IMR-90 (cell line): ENCODE measurements at regions not wholly inside any gene's neighbourhood (a gene's known extent, or its start where the extent isn't known, plus 50 kb on each side); places are given as distances from the start of the nearest gene placed in this dataset.

ENCODE experiments used
- BHLHE40 ChIP-seq: fragments of 150-350 bp; IDR thresholded peaks from 2 replicates; pipeline ENCODE4 v1.6.1; 2016; ENCODE audit warnings: mild to moderate bottlenecking, low read depth, low read length
- FOS ChIP-seq: fragments of 150-350 bp; IDR thresholded peaks from 2 replicates; pipeline ENCODE4 v1.6.1; 2016; ENCODE audit warnings: low read depth, low read length
- MAFK ChIP-seq: IDR thresholded peaks from 2 replicates; pipeline ENCODE4 v1.6.1; 2012; ENCODE audit warnings: low read depth, low read length, improper control_type of control experiment
- POLR2A ChIP-seq: IDR thresholded peaks from 2 replicates; pipeline ENCODE4 v1.6.1; 2012; ENCODE audit warnings: mild to moderate bottlenecking, low read depth, low read length
- RAD21 ChIP-seq: IDR thresholded peaks from 2 replicates; pipeline ENCODE4 v1.6.1; 2012; ENCODE audit warnings: low read length, improper control_type of control experiment
- RCOR1 ChIP-seq: IDR thresholded peaks from 2 replicates; pipeline ENCODE4 v1.6.1; 2012; ENCODE audit warnings: mild to moderate bottlenecking, low read length, improper control_type of control experiment; ENCODE audit not compliant: insufficient replicate concordance
- SMC3 ChIP-seq: fragments of 150-350 bp; IDR thresholded peaks from 2 replicates; pipeline ENCODE4 v1.6.1; 2016; ENCODE audit warnings: low read depth, mild to moderate bottlenecking, antibody characterized with exemption, low read length, moderate library complexity
- TF ChIP-seq, protein P1 (sequence below): conservative IDR thresholded peaks from 2 replicates; pipeline ENCODE4 v1.5.1; 2012; ENCODE audit warnings: mild to moderate bottlenecking, low read depth, low read length, improper control_type of control experiment
- TF ChIP-seq, protein P2 (sequence below): fragments of 150-350 bp; IDR thresholded peaks from 2 replicates; pipeline ENCODE4 v1.6.1; 2017; ENCODE audit warnings: mild to moderate bottlenecking, antibody characterized with exemption, low read length, low read depth
- TF ChIP-seq, protein P3 (sequence below): fragments of 150-350 bp; IDR thresholded peaks from 2 replicates; pipeline ENCODE4 v1.6.1; 2016; ENCODE audit warnings: low read depth, mild to moderate bottlenecking, low read length, moderate library complexity, borderline replicate concordance

DNA sequence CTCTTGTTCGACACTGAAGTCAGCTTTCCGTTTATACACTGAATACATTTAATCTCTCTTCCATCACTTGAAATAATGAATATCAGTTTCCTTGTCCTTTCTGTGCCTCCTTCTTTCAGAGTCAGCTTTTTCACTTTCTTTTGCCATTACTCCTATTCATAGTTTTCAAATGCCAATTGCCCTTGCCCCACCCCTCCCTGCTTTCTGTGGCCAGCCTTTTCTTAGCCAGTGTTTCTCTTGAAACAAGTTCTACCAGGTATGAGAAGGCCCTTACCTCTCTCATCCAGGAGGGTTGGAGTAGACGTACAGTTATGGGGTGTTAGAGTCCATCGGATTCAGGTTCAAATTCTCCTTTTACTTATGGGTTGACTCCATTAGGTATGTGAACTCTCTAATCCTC lies 574.7 kb upstream of the SEMA6A start:
- no peak for TF ChIP-seq MAFK
- TF ChIP-seq, protein P1, sequence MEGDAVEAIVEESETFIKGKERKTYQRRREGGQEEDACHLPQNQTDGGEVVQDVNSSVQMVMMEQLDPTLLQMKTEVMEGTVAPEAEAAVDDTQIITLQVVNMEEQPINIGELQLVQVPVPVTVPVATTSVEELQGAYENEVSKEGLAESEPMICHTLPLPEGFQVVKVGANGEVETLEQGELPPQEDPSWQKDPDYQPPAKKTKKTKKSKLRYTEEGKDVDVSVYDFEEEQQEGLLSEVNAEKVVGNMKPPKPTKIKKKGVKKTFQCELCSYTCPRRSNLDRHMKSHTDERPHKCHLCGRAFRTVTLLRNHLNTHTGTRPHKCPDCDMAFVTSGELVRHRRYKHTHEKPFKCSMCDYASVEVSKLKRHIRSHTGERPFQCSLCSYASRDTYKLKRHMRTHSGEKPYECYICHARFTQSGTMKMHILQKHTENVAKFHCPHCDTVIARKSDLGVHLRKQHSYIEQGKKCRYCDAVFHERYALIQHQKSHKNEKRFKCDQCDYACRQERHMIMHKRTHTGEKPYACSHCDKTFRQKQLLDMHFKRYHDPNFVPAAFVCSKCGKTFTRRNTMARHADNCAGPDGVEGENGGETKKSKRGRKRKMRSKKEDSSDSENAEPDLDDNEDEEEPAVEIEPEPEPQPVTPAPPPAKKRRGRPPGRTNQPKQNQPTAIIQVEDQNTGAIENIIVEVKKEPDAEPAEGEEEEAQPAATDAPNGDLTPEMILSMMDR: no peak
- no peak for TF ChIP-seq POLR2A
- TF ChIP-seq RAD21: no peak
- no peak for TF ChIP-seq BHLHE40
- TF ChIP-seq, protein P2, sequence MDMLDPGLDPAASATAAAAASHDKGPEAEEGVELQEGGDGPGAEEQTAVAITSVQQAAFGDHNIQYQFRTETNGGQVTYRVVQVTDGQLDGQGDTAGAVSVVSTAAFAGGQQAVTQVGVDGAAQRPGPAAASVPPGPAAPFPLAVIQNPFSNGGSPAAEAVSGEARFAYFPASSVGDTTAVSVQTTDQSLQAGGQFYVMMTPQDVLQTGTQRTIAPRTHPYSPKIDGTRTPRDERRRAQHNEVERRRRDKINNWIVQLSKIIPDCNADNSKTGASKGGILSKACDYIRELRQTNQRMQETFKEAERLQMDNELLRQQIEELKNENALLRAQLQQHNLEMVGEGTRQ: no peak
- TF ChIP-seq RCOR1: no peak
- TF ChIP-seq SMC3: no peak
- TF ChIP-seq FOS: no peak
- TF ChIP-seq, protein P3, sequence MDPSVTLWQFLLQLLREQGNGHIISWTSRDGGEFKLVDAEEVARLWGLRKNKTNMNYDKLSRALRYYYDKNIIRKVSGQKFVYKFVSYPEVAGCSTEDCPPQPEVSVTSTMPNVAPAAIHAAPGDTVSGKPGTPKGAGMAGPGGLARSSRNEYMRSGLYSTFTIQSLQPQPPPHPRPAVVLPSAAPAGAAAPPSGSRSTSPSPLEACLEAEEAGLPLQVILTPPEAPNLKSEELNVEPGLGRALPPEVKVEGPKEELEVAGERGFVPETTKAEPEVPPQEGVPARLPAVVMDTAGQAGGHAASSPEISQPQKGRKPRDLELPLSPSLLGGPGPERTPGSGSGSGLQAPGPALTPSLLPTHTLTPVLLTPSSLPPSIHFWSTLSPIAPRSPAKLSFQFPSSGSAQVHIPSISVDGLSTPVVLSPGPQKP: no peak
